Nephron progenitor cell (in vitro differentiated cells): ENCODE measurements at regions not wholly inside any gene's neighbourhood (a gene's known extent, or its start where the extent isn't known, plus 50 kb on each side); places are given as distances from the start of the nearest gene placed in this dataset.

Experiments used
- DNase-seq: peaks from one replicate; pipeline ENCODE4 v3.0.0; 2021
- H3K27ac Mint-ChIP-seq: 2 replicates; pipeline ENCODE4 v1.8.0; 2021; ENCODE audit warnings: mild to moderate bottlenecking, moderate library complexity, mixed read lengths
- H3K27me3 Mint-ChIP-seq: 2 replicates; pipeline ENCODE4 v1.8.0; 2021; ENCODE audit warnings: mild to moderate bottlenecking, low read depth, mixed read lengths; ENCODE audit not compliant: poor library complexity
- H3K36me3 Mint-ChIP-seq: 2 replicates; pipeline ENCODE4 v1.8.0; 2021; ENCODE audit warnings: low read depth, mixed read lengths
- H3K4me1 Mint-ChIP-seq: 2 replicates; pipeline ENCODE4 v1.8.0; 2021; ENCODE audit warnings: mixed read lengths
- H3K4me3 Mint-ChIP-seq: 2 replicates; pipeline ENCODE4 v1.8.0; 2021; ENCODE audit warnings: mild to moderate bottlenecking, moderate library complexity, mixed read lengths
- H3K9me3 Mint-ChIP-seq: 2 replicates; pipeline ENCODE4 v1.8.0; 2021; ENCODE audit warnings: mild to moderate bottlenecking, moderate library complexity, mixed read lengths
- CTCF ChIP-seq: fragments of 200-600 bp; sonication (generic); IDR thresholded peaks from 2 replicates; pipeline ENCODE4 v1.5.0; 2021; ENCODE audit warnings: antibody characterized with exemption

DNA sequence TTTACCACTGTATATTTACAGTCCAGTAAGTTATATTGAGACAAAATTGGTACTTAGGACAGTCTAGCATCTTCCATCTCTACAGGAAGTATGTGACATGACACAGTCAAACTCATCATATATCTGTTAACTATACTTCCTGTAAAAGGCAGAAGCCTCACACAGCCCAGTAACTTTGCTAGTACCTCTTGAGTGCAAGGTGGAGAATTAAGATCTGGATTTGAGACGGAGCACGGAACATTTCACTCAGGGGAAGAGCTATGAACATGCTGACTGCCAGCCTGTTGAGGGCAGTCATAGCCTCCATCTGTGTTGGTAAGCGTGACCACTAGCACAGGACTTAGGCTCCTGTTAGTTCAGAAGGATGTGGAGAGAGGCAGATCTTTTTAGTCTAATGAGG lies 333.7 kb upstream of the OR4E1 start:
- Mint-ChIP-seq H3K9me3 (peaks cover 13% of the 10 kb centered on the region), H3K27ac (no peak overlapping the region), H3K27me3 (peaks cover 13% of the 10 kb centered on the region), H3K4me3 (no peak overlapping the region), H3K36me3 (no peaks in the 10 kb centered on the region), H3K4me1 (no peaks in the 10 kb centered on the region)
- no peak for TF ChIP-seq CTCF
- DNase-seq = no peak

DNA sequence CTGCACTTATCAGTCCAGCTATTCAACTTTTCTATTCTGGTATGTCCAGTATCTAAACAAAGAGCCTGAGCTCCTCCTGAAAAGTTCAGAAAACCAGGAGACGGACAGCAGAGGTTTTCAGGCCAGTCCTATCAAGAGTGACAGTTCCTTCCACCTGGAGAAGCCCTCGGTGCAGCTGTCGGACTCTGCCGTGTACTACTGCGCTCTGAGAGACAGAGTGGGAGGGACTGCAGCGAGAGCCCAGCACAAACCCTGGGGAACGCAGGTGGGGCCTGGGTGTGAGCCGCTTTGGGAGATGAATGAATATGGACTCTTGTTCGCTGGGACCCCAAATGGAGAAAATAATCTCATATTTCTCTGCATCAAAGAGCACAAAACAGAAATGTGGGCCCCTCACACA lies 329.8 kb upstream of the OR4E1 start:
- H3K27ac Mint-ChIP-seq = no peak overlapping the region
- no peak for DNase-seq

DNA sequence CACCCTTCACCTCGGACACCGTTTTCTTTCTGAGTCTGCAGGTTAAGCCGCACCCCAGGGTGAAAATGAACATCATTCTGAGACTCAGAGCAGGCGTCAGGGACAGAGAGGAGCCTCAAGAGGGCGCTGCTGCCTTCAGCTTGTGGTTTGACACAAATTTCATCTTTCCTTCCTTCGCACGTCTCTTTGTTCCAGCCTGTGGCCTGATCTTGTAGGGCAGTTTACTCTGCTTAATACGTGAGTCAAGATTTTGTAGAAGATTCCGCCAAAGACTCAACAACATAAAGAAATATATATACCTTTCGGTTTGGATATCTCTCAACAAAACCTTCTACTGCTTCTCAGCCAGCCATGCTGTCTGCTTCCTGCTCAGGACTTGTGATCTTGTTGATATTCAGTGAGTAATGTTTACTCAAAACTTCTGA lies 329.3 kb upstream of the OR4E1 start:
- peaks cover 9% of the 10 kb centered on the region for H3K27me3 Mint-ChIP-seq
- DNase-seq = peak; percentile 30
- no peaks in the 10 kb centered on the region for H3K36me3 Mint-ChIP-seq
- peaks cover 13% of the 10 kb centered on the region for H3K9me3 Mint-ChIP-seq
- H3K4me1 Mint-ChIP-seq = no peaks in the 10 kb centered on the region
- TF ChIP-seq CTCF = peak; percentile 46
- H3K27ac Mint-ChIP-seq = no peak overlapping the region
- no peak overlapping the region for H3K4me3 Mint-ChIP-seq

More for the DNA sequence above, 329.8 kb upstream of the OR4E1 start:
- H3K4me1 Mint-ChIP-seq = no peaks in the 10 kb centered on the region
- peaks cover 9% of the 10 kb centered on the region for H3K27me3 Mint-ChIP-seq
- TF ChIP-seq CTCF = no peak
- H3K4me3 Mint-ChIP-seq = no peak overlapping the region
- no peaks in the 10 kb centered on the region for H3K36me3 Mint-ChIP-seq
- H3K9me3 Mint-ChIP-seq = peaks cover 13% of the 10 kb centered on the region

DNA sequence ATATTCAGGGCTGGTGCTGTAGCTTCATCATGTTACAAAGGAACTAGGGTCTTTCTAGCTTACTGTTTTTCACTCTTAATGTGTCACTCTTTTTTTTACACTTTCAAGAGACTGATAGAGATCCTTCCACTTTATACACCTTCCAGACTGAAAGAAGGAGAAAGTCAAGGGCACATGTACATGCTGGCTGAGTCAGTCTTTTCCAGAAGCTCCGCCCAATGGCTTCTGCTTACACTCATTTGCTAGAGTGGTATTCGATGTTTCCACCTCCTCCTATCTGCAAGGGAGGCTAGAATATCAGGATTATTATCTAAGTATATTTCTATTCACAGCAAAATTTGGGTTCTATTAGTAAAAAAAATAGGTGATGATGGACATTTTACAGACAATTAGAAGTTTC lies 325.8 kb upstream of the OR4E1 start:
- no peak for TF ChIP-seq CTCF
- H3K4me3 Mint-ChIP-seq = no peak overlapping the region
- H3K27ac Mint-ChIP-seq = no peak overlapping the region
- H3K4me1 Mint-ChIP-seq = peaks cover 6% of the 10 kb centered on the region
- H3K27me3 Mint-ChIP-seq = peaks cover 7% of the 10 kb centered on the region
- H3K9me3 Mint-ChIP-seq = no peaks in the 10 kb centered on the region
- no peaks in the 10 kb centered on the region for H3K36me3 Mint-ChIP-seq
- no peak for DNase-seq

DNA sequence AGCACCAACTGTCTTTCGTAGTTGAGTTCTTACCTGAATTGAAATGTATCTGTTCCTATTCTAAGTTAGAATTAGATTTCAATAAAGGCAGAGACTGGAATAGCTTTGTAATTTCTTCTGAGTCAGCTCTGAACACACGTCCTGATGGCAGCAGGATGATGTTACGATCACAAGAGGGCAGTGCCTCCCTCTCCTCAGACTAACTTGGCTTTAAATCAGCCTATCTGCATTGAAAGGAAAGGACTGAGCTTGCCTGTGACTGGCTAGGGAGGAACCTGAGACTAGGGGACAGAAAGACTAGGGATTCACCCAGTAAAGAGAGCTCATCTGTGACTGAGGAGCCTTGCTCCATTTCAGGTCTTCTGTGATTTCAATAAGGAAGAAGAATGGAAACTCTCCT lies 323.7 kb upstream of the OR4E1 start:
- DNase-seq = no peak
- no peak overlapping the region for H3K4me3 Mint-ChIP-seq

More for the DNA sequence above, 323.7 kb upstream of the OR4E1 start:
- TF ChIP-seq CTCF = no peak
- Mint-ChIP-seq H3K27ac (no peak overlapping the region), H3K9me3 (no peaks in the 10 kb centered on the region), H3K27me3 (peaks cover 7% of the 10 kb centered on the region), H3K36me3 (no peaks in the 10 kb centered on the region), H3K4me1 (peaks cover 6% of the 10 kb centered on the region)
